Hepatocyte (in vitro differentiated cells): ENCODE measurements at regions not wholly inside any gene's neighbourhood (a gene's known extent, or its start where the extent isn't known, plus 50 kb on each side); places are given as distances from the start of the nearest gene placed in this dataset.

Experiments
- CTCF ChIP-seq: fragments of 200-600 bp; sonication (generic); IDR thresholded peaks from 2 replicates; pipeline ENCODE4 v1.5.1; 2016; ENCODE audit warnings: antibody characterized with exemption, mild to moderate bottlenecking; ENCODE audit not compliant: poor library complexity
- EZH2 ChIP-seq: fragments of 200-600 bp; sonication (generic); IDR thresholded peaks from 2 replicates; pipeline ENCODE4 v1.6.1; 2016; ENCODE audit warnings: antibody characterized with exemption, mild to moderate bottlenecking, borderline replicate concordance
- EZH2phosphoT487 ChIP-seq: fragments of 200-600 bp; sonication (generic); IDR thresholded peaks from one replicate; pipeline ENCODE4 v1.6.1; 2018; ENCODE audit warnings: antibody characterized with exemption, mild to moderate bottlenecking, low read depth, moderate library complexity; ENCODE audit not compliant: unreplicated experiment, severe bottlenecking

DNA sequence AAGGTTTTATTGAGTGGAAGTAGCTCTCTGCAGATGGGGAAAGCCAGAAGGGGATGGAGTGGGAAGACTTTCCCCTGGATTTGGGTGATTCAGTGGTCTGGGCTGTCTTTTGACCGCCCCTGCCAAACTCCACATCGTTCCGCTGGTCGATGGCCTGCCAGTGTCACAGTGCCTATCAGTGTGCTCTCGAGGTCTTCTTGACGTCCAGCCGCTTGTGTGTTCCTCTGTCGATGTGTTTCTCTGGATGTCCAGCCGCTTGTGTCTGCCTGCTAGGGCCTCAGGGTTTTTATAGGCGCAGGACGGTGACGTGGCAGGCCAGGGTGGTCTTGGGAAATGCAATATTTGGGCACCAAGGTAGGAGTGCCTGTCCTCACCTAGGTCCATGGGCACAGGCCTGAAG is 1371.4 kb upstream of the PIK3C3 start:
- TF ChIP-seq CTCF, result no peak
- no peak for TF ChIP-seq EZH2phosphoT487
- TF ChIP-seq EZH2, result no peak
